ENCODE measurements at regions not wholly inside any gene's neighbourhood (a gene's known extent, or its start where the extent isn't known, plus 50 kb on each side); places are given as distances from the start of the nearest gene placed in this dataset.

GRCh38 chr13:36769126-36769525 lies 49.9 kb upstream of the RFXAP start:
- TF ChIP-seq CTCF (IDR thresholded peaks at IDR 0.05; ENCODE audit: low read depth, low read length) = no peak
- DNase-seq (ENCODE audit: low read depth in 1 of 2, low spot score in 1 of 2) = no peak
- Histone ChIP-seq H3K27me3 (no peaks in the 10 kb centered on the region), H3K9me3 (ENCODE audit: low read depth) (no peaks in the 10 kb centered on the region), H3K36me3 (no peaks in the 10 kb centered on the region), H3K4me3 (no peak overlapping the region), H3K4me1 (ENCODE audit: low read depth) (no peaks in the 10 kb centered on the region), H3K27ac (no peak overlapping the region)
